Nucleus accumbens (tissue), 56 donors: ENCODE measurements at regions not wholly inside any gene's neighbourhood (a gene's known extent, or its start where the extent isn't known, plus 50 kb on each side); places are given as distances from the start of the nearest gene placed in this dataset.

ENCODE experiments used
- DNase-seq, 56 donors: peaks; one replicate each; lab custom pipeline; 2025; lab: John Stamatoyannopoulos, UW

- DNase-seq = no peak
Observed at GRCh38 chr21:20545454-20545853, 452.8 kb upstream of the NCAM2 start.

- no peak for DNase-seq
Observed at GRCh38 chr21:20551939-20552338, 446.3 kb upstream of the NCAM2 start.

- DNase-seq = no peak
Observed at GRCh38 chr21:20554785-20555184, 443.4 kb upstream of the NCAM2 start.

- no peak for DNase-seq
Observed at GRCh38 chr21:20570824-20571232, 427.4 kb upstream of the NCAM2 start.

GRCh38 chr21:20572582-20572981, 425.6 kb upstream of the NCAM2 start:
- no peak for DNase-seq

- DNase-seq = no peak
Observed at GRCh38 chr21:20581361-20581760, 416.8 kb upstream of the NCAM2 start.

GRCh38 chr21:20591284-20591683, 406.9 kb upstream of the NCAM2 start:
- no peak for DNase-seq

GRCh38 chr21:20592463-20592862, 405.7 kb upstream of the NCAM2 start:
- DNase-seq = no peak

GRCh38 chr21:20603236-20603635, 395.0 kb upstream of the NCAM2 start:
- no peak for DNase-seq

- DNase-seq = no peak
Observed at GRCh38 chr21:20611008-20611407, 387.2 kb upstream of the NCAM2 start.

- DNase-seq = no peak
Observed at GRCh38 chr21:20613654-20614053, 384.6 kb upstream of the NCAM2 start.

GRCh38 chr21:20617130-20617529, 381.1 kb upstream of the NCAM2 start:
- no peak for DNase-seq

GRCh38 chr21:20618878-20619277, 379.3 kb upstream of the NCAM2 start:
- peak in 1 of 56 donors; percentile 8 for DNase-seq

GRCh38 chr21:20627594-20627993, 370.6 kb upstream of the NCAM2 start:
- no peak for DNase-seq

GRCh38 chr21:20631633-20632032, 366.6 kb upstream of the NCAM2 start:
- DNase-seq = no peak

- no peak for DNase-seq
Observed at GRCh38 chr21:20639026-20639425, 359.2 kb upstream of the NCAM2 start.

GRCh38 chr21:20641241-20641640, 357.0 kb upstream of the NCAM2 start:
- no peak for DNase-seq

GRCh38 chr21:20642681-20643080, 355.5 kb upstream of the NCAM2 start:
- DNase-seq = no peak

- DNase-seq = no peak
Observed at GRCh38 chr21:20644552-20644951, 353.7 kb upstream of the NCAM2 start.

- no peak for DNase-seq
Observed at GRCh38 chr21:20645344-20645743, 352.9 kb upstream of the NCAM2 start.

GRCh38 chr21:20646431-20647165, 351.6 kb upstream of the NCAM2 start:
- no peak for DNase-seq

- no peak for DNase-seq
Observed at GRCh38 chr21:20647607-20648006, 350.6 kb upstream of the NCAM2 start.

GRCh38 chr21:20649231-20649630, 349.0 kb upstream of the NCAM2 start:
- DNase-seq = no peak
